ELR (cell line): ENCODE measurements at regions not wholly inside any gene's neighbourhood (a gene's known extent, or its start where the extent isn't known, plus 50 kb on each side); places are given as distances from the start of the nearest gene placed in this dataset.

ENCODE experiments used
- DNase-seq: peaks from one replicate; pipeline ENCODE4 v3.0.0-alpha.2; 2015; ENCODE audit warnings: low read depth

- DNase-seq = no peak
Observed at GRCh38 chr2:236691799-236692167, 122.2 kb downstream of the ACKR3 start.

DNA sequence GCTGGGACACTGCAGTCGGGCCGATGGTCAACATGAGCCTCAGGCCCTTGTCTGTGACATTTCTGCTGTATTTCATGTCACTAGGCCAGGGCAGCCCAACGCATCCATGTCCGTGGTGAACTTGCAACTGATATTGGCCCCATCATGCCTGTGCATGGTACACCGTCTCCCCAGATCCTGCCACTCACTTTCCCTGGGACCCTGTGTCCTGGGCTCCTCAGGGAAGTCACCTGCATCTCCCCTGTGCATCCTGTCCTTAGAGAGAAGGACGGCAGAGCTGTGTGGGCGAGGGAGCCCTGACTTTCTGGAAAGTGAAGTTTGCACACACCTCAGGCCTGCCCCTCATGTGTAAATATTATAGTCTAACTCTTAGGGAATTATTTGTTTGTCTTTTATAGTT is 123.3 kb downstream of the ACKR3 start:
- DNase-seq = no peak

DNA sequence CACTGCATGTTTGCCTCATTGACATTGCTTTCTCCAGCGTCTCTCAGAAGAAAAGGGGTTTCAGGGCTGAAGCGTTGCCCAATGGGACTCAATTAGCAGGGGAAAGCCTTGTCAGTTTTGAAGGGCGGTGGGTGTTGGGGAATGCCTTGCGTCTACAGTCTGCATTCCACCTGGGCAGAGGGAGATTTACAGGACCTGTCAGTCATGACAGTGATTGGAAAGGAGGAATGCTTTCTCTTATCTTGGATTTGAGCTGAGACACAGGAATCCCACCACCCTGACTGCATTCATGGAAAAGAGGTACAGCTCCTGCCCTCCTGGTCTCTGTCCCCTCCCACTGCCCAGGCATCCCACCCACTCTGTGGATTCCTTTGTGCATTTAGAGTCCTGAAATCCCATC is 123.9 kb downstream of the ACKR3 start:
- DNase-seq = no peak

- no peak for DNase-seq
Observed at GRCh38 chr2:236694146-236694888, 124.7 kb downstream of the ACKR3 start.

- no peak for DNase-seq
Observed at GRCh38 chr2:236696834-236697233, 127.2 kb downstream of the ACKR3 start.

DNA sequence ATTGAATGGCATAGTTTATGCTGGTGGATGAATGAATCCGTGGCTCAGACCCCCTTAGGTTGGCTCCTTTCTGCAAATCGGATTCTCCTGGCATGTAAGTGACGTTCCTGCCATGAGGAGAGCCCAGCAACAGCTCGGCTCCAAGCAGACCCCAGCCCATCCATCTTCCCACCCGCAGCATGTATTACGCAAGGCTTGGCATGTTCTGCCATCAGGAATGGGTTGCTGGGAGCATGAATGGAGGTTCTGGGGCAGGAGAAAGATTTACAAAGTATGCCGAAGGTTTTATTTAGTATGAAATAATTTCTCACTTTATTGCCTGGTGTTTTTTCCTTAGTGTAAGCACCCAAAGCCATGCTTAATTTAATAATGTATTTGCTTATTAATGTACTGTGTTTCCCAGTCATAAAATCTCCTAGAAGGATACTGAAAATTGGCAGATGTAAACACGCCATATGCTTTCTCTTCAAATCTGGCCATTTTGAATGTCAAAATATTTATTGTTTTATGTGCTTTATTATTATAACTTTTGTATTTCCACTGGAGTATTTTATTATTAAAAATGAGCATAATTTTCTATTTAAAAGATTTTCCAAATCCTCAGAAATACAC is 128.5 kb downstream of the ACKR3 start:
- DNase-seq = no peak

DNA sequence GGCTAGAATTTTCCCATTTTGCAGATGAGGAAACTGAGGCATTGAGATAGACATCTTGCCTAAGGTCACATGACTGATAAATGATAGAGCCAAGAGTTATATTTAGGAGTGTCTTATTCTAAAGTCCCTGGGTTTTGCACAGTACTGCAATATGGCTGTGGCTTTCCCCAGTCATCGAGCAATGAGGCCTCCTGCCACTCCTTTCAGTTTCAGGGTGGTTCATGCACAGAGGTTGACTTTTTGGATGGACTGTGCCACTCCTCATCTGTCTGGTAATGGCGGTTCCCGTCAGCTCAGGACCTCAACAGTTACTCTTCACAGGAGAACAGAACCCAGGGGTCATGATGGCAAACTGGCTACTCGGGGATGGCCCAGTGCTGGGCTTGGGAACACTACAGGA is 131.1 kb downstream of the ACKR3 start:
- no peak for DNase-seq

DNA sequence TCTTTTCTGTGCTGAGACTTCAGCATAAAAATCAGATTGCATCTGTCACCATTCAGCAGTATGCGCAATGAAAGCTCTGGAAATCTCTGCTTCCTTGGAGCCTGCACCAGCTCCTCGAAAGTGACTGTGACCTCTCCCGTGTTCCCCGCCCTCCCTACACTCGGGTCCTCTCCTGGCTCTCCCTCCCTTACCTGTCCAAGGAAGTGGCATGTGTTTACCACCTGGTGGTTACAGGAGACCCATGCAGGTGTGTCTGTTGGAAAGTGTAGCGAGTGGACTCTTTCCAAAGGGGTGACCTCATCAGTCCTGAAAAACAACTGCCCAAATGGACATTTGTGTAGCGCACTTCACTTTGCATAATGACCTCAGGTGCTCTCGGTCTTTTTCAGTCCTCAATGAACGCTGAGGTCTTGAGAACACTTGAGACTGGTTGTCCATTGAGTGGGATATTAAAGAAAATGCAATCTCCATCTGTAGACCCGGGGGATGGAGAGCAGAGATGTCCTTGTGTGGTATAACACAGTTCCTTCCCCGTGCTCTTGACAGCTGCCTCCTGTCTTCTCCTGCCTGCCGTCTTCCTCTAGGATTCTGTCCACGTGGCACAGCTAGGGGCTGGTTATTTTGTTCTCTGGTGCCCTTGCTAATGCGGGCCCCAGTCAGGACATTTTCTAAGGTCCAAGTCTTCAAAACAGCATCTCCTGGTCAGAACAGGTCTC is 133.2 kb downstream of the ACKR3 start:
- no peak for DNase-seq

DNA sequence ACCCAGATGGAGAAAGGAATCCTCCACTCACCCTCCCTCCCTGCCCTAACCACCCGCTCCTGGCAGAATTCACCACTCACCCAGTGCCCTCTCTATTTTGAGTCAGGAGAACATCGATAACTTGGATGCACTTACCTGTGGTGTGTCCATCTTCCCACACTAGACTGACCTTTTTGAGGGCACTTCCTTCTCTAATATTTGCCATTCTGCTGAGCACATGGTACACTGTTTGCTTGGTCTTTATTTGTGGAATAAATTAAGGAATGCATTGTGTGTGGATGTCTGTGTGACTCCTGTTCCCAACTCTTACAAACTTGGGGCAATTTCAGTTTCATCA is 133.7 kb downstream of the ACKR3 start:
- no peak for DNase-seq

GRCh38 chr2:236703906-236704305 is 134.3 kb downstream of the ACKR3 start:
- DNase-seq = no peak

- no peak for DNase-seq
Observed at GRCh38 chr2:236704887-236705286, 135.3 kb downstream of the ACKR3 start.

DNA sequence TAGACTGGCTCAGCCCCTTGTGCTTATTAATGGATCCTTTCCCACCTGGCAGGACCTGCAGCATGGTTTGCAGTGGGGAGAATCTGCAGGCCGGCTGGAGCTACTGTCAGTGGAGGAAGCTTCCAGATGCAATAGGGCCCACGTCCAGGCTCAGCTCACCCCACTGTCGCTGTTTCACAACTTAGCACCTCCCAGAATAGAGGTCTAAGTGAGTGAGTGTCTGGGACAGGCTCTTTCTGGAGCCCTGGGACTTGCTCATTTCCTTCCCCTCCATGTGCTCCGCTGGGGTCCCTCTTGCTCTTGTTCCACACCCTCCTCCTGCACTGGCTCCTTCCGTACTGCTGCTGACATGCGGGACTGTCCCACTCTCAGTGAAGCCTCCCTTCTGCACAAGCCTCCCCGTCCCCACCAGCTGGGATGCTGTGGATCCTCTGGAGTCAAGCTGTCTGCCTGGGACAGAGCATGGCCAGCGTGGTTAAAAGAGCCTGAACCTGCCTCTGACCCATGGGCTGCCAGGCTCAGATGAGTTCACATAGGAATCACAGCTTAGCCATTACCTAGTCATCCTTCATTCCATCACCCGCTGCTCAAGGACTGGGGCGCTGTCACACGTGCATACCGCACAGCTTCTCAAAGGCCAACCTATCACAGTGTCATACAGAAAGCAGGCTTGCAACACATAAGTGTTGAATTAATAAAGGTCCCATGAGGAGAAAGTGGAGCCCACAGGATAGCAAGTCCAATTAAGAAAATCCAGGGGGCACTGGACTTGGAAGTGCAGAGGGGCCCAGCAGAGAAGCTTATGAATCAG is 135.9 kb downstream of the ACKR3 start:
- DNase-seq = no peak

DNA sequence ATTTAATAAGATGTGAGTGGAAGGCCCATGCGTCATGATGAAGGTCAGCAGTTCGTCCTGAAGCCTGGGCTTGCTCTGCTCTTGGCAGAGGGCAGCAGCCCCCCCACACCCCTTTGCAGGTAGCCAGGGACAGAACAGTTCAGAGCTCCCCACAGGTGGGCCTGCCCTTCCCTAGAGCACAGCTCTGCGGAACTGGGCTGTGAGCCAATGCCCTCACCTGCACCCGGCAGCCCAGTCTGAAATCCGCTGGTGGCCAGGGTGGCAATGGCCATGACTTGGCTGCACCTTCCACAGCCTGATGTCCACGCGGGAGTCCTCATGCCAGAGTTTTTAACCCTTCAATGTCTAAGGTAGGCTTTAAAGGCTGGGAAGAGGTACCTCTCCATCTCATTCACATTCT is 136.7 kb downstream of the ACKR3 start:
- DNase-seq = no peak

GRCh38 chr2:236706803-236707202 is 137.2 kb downstream of the ACKR3 start:
- no peak for DNase-seq

DNA sequence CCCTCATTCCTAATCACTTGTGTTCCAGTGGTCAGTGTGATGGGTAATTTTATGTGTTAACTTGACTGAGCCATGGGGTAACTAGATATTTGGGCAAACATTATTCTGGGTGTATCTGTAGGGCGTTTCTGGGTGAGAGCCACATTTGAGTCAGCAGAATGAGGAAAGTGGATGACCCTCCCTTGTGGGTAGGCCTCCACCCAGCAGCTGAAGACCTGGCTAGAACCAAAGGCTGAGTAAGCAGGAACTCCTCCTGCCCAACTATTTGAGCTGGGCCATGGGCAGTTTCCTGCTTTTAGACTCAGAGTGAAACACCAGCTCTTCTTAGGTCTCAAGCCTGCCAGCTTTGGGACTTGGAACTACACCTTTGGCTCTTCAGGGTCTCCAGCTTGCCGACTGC is 141.8 kb downstream of the ACKR3 start:
- DNase-seq = peak; percentile 25

DNA sequence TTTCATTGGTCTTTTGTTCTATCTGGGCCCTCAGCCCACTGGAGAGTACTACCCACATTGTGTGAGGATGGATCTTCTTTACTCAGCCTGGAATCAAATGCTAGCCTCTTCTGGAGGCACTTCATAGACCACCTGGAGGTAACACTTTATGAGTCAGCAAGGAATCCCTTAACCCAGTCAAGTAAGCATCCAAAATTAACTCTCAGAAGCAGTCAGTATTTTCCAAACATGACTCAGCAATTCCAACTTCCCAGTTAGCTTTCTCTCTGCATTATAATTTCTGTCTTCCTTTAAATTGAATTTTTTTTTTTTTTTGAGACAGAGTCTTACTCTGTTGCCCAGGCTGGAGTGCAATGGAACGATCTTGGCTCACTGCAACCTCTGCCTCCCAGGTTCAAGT is 142.7 kb downstream of the ACKR3 start:
- DNase-seq = no peak

DNA sequence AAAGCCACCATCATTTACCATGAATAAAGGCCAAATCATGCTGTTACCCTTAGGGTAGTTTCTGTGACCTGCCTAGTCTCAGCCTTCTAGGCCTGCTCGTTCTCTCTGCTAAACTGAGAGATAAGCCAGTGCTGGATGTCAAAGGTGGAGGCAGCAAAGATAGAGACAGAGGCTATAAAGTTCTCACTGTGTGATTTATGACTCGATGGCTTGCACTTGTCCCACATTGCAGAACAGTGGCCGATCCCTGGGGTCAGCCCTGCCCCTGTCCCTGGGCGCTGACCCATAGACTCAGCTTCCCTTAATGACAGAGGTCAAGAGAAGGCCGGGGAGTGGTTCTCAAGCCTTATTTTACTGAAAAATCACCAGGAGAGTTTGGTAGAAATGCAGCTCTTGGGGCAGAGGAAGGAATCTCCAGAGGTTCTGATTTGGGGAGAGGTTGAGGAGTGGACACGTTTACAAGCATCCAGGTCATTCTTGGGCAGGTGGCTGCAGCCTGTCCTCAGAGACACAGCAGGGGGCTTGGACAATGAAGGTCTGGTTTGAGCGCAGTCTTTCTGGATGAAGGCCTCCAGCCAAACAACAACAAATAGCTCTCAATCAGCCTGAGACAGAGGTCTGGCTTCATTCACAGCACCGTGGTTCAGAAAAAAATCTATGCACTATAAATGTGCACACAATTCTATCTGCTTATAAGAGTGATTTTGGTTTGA is 143.5 kb downstream of the ACKR3 start:
- DNase-seq = no peak

- no peak for DNase-seq
Observed at GRCh38 chr2:236714080-236714479, 144.5 kb downstream of the ACKR3 start.

DNA sequence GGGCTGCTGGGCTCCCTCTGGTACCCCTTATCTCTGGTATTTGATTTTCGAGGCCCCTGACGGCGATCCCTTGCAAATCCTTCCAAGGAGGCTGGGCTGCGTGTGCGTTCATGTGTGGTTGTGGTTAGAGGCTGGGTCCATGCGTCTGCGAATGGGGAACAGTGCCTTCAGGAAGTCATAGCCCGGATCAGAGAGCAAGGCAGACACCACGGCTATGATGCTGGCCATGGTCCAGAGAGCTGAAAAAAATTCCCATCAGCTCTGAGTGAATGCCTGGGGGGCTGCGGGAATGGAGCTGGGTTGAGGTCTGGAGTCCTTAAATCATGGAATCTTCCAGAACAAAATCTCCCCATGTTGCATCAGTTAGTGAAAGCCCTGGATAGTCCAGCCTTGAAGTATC is 145.5 kb downstream of the ACKR3 start:
- DNase-seq = no peak

DNA sequence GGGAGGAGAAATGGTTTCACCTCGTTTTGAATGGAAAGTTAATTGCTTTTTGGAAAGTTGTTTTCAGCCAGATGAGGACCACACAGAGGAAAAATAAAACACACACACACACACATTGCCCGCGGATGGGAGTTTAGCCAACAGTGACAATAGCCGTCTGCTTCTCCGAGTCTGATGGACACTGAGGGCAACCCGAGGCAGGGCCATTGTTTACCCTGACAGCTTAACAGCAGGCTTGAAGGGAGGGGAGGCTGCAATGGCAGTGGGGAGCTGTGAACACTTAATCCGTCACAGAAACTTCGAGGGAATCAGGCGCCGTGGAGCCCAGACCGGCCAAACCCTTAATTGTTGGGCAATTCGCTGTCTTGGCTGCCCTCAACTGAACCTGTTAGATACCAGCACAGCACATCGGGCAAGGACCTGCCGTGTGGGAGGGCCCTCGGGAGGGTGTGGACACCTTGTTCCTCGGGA is 145.9 kb downstream of the ACKR3 start:
- DNase-seq = no peak

- no peak for DNase-seq
Observed at GRCh38 chr2:236717120-236717519, 147.5 kb downstream of the ACKR3 start.

DNA sequence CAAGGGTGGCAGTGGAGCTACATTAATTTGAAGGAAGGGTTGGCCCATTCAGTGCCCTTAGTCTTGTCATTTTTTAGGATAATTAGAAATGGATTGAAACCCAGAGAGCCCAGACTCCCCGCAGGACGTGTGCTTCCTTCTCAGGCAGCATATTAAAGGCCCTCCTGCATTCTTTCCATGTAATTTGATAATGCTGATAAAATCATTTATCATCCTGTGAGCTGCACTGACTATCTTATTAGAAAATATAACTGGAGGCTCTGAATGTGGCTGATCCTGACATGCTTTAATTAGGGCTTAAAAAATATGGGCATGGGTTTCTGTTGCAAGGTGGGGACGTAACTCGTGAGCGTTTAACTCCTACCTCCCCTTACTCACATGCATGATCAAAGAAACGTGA is 148.1 kb downstream of the ACKR3 start:
- DNase-seq = no peak
